ENCODE measurements at regions not wholly inside any gene's neighbourhood (a gene's known extent, or its start where the extent isn't known, plus 50 kb on each side); places are given as distances from the start of the nearest gene placed in this dataset.

DNA sequence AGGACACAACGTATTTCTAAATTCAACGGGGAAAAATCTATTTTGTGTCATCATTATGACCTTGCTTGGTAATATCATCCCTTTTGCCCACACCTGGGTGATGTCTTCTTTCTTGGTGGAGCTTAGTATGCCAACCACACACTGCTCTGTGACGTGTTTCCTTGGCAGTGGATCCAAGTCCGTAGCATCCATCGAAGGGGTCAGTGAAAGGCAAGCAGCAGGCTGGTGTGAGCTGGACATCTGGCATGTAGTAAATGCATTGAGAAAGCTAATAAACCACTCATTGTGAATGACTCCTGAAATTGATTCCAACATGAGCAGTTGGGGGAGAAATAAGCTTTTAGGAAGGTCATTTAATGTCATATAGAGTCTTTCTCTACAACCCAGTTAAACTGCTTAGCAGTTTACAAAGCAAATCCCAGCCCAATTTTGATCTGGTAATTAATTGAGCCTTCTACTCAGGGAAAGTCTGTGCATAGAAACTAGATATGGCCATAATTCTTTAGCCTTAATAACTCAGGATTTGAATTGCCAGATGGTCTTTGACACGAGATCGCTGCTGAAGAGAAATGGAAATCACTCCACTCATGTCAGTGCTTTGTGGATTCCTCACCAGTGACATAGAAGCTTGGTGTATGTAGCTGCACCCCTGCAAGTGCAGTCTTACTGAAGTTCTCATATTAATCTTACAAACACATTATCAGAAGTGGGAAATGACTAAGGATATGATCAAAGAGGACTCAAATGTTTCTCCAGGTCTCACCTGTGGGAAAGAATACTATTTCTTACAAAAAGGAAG is 494.8 kb downstream of the CMPK2 start:
- peaks cover 4% of the 10 kb centered on the region for H3K9me3 Mint-ChIP-seq (ENCODE audit: unreplicated experiment)
- DNase-seq (ENCODE audit: extremely low spot score, unreplicated experiment): no peak
- no peaks in the 10 kb centered on the region for H3K27me3 Mint-ChIP-seq (ENCODE audit: unreplicated experiment)
- H3K4me3 Mint-ChIP-seq (ENCODE audit: unreplicated experiment): no peak overlapping the region
- no peaks in the 10 kb centered on the region for H3K36me3 Mint-ChIP-seq (ENCODE audit: unreplicated experiment)
- TF ChIP-seq, protein P1, sequence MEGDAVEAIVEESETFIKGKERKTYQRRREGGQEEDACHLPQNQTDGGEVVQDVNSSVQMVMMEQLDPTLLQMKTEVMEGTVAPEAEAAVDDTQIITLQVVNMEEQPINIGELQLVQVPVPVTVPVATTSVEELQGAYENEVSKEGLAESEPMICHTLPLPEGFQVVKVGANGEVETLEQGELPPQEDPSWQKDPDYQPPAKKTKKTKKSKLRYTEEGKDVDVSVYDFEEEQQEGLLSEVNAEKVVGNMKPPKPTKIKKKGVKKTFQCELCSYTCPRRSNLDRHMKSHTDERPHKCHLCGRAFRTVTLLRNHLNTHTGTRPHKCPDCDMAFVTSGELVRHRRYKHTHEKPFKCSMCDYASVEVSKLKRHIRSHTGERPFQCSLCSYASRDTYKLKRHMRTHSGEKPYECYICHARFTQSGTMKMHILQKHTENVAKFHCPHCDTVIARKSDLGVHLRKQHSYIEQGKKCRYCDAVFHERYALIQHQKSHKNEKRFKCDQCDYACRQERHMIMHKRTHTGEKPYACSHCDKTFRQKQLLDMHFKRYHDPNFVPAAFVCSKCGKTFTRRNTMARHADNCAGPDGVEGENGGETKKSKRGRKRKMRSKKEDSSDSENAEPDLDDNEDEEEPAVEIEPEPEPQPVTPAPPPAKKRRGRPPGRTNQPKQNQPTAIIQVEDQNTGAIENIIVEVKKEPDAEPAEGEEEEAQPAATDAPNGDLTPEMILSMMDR (IDR thresholded peaks at IDR 0.05): no peak
- H3K4me1 Mint-ChIP-seq (ENCODE audit: unreplicated experiment): peaks cover 5% of the 10 kb centered on the region
- no peak overlapping the region for H3K27ac Mint-ChIP-seq (ENCODE audit: unreplicated experiment)

DNA sequence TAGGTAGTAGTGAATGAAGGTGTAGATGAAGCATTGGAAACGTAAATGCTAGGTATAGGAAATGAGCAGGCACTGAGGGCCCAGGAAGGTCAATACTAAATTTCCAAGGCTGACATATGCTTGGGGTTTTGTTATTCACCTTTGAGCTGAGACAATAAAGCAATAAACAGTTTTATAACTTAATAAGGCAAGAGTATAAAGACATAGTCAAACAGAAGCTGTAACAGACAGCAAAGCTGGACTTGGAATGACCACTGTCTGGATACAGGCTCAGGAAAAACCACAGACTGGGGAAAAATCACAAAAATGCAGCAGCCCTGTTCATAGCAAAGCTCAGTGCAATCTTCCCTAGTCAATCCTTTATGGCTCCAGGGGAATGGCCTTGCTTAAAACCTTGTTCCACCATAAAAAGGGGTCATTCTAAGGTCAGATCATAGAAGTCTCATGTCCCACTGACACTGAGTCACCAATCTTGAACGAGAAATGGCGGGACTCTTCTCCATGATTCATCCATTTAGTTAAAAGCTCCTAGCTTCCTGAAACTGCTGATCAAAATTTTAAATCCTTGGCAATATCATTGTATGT is 493.3 kb downstream of the CMPK2 start:
- no peak overlapping the region for H3K27ac Mint-ChIP-seq (ENCODE audit: unreplicated experiment)
- DNase-seq (ENCODE audit: extremely low spot score, unreplicated experiment): no peak
- TF ChIP-seq, protein P1 (IDR thresholded peaks at IDR 0.05): no peak
- H3K36me3 Mint-ChIP-seq (ENCODE audit: unreplicated experiment): no peaks in the 10 kb centered on the region
- peaks cover 16% of the 10 kb centered on the region for H3K9me3 Mint-ChIP-seq (ENCODE audit: unreplicated experiment)
- no peak overlapping the region for H3K4me3 Mint-ChIP-seq (ENCODE audit: unreplicated experiment)
- H3K4me1 Mint-ChIP-seq (ENCODE audit: unreplicated experiment): peaks cover 5% of the 10 kb centered on the region
- H3K27me3 Mint-ChIP-seq (ENCODE audit: unreplicated experiment): no peaks in the 10 kb centered on the region

DNA sequence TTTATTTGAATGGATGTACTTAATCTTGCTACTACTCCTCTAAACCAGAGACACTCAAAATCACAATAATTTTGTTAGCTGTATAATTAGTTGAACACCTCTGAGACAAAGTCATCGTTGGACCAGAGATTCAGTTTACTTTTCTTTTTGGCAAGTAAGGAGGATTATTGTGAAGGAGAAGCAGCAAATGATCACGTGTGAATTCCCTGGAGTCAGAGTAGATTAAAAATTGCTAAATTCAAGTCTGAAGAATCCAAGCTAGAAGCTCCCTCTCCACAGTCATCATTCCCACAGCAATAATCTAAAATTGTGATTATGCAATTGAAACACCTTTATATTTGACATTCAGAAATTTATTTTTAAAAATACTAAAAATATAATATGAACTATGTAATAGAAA is 484.4 kb downstream of the CMPK2 start:
- H3K4me3 Mint-ChIP-seq (ENCODE audit: unreplicated experiment): no peak overlapping the region

DNA sequence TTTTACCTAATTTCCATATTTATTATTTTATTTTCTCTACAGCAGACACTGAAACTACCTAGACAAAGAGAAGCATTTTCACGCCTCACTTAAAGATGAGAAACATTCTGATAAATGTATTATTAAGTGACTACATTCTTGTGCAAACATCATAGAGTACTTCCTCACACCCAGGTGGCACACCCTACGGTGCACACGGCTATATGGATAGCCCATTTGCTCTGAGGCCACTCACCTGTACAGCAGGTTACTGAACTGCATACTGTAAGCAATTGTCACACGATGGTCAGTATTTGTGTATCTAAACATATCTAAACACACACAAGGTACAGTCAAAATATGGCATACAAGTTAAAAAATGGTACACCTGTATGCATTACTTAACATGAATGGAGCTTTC is 481.4 kb downstream of the CMPK2 start:
- Mint-ChIP-seq H3K4me1 (ENCODE audit: unreplicated experiment) (no peaks in the 10 kb centered on the region), H3K27me3 (ENCODE audit: unreplicated experiment) (no peaks in the 10 kb centered on the region), H3K9me3 (ENCODE audit: unreplicated experiment) (peaks cover 5% of the 10 kb centered on the region), H3K27ac (ENCODE audit: unreplicated experiment) (no peak overlapping the region), H3K36me3 (ENCODE audit: unreplicated experiment) (no peaks in the 10 kb centered on the region), H3K4me3 (ENCODE audit: unreplicated experiment) (no peak overlapping the region)
- TF ChIP-seq, protein P1 (IDR thresholded peaks at IDR 0.05): no peak
- no peak for DNase-seq (ENCODE audit: extremely low spot score, unreplicated experiment)

More for the DNA sequence above, 484.4 kb downstream of the CMPK2 start:
- H3K4me1 Mint-ChIP-seq (ENCODE audit: unreplicated experiment): no peaks in the 10 kb centered on the region
- DNase-seq (ENCODE audit: extremely low spot score, unreplicated experiment): no peak
- no peaks in the 10 kb centered on the region for H3K36me3 Mint-ChIP-seq (ENCODE audit: unreplicated experiment)
- peaks cover 18% of the 10 kb centered on the region for H3K9me3 Mint-ChIP-seq (ENCODE audit: unreplicated experiment)
- H3K27ac Mint-ChIP-seq (ENCODE audit: unreplicated experiment): no peak overlapping the region
- no peaks in the 10 kb centered on the region for H3K27me3 Mint-ChIP-seq (ENCODE audit: unreplicated experiment)
- TF ChIP-seq, protein P1 (IDR thresholded peaks at IDR 0.05): no peak

DNA sequence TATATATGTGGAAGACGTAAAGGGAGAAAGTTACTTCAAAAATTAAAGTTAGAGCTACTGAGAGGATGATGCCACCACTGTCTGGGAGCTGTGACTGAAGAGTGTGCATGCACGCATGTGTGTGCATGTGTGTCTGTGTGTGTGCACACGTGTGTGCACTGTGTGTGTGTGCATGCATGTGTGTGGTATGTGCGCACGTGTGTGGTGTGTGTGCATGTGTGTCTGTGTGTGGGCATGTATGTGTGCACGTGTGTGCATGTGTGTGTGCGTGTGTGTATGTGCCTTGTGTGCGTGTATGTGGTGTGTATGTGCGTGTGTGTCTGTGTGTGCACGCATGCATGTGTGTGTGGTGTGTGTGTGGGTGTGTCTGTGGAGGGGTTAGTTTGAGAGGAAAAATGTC is 473.4 kb downstream of the CMPK2 start:
- H3K4me1 Mint-ChIP-seq (ENCODE audit: unreplicated experiment): no peaks in the 10 kb centered on the region
- no peak overlapping the region for H3K27ac Mint-ChIP-seq (ENCODE audit: unreplicated experiment)
- TF ChIP-seq, protein P1 (IDR thresholded peaks at IDR 0.05): no peak
- no peaks in the 10 kb centered on the region for H3K36me3 Mint-ChIP-seq (ENCODE audit: unreplicated experiment)
- no peaks in the 10 kb centered on the region for H3K27me3 Mint-ChIP-seq (ENCODE audit: unreplicated experiment)
- H3K9me3 Mint-ChIP-seq (ENCODE audit: unreplicated experiment): peaks cover 6% of the 10 kb centered on the region
- no peak for DNase-seq (ENCODE audit: extremely low spot score, unreplicated experiment)
- no peak overlapping the region for H3K4me3 Mint-ChIP-seq (ENCODE audit: unreplicated experiment)

Data from osteocyte (in vitro differentiated cells).